COLO668 (cell line): ENCODE measurements at regions not wholly inside any gene's neighbourhood (a gene's known extent, or its start where the extent isn't known, plus 50 kb on each side); places are given as distances from the start of the nearest gene placed in this dataset.

ENCODE experiments used
- DNase-seq: peaks from one replicate; lab custom pipeline; 2025; ENCODE audit not compliant: unreplicated experiment; lab: John Stamatoyannopoulos, UW

DNA sequence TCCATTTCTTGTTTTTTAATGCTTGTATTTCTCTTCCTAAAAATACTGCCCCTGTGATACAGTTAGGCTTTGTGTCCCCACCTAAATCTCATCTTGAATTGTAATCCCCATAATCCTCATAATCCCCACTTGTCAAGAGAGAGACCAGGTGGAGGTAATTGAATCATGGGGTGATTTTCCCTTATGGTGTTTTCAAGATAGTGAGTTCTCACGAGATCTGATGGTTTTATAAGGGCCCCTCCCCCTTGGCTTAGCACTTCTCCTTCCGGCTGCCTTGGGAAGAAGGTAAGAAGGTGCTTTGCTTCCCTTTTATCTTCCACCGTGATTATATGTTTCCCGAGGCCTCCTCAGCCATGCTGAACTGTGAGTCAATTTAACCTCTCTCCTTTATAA lies 227.4 kb downstream of the MAN2A1 start:
- DNase-seq = no peak

DNA sequence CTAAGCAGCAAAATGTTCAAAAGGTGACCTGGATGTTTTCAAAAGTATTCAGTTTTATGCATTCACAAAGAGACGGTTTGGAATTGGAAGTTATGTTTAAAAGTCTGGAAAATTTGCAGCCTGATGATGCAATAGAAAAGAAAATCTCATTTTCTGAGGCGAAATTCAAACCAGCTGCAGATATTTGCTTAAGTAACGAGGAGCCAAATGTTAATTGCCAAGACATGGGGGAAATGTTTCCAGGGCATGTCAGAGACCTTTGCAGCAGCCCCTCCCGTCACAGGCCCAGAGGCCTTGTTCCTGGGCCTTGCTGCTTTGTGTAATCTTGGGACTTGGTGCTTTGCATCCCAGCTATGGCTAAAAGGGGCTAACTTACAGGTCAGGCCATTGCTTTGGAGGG lies 228.2 kb downstream of the MAN2A1 start:
- no peak for DNase-seq

DNA sequence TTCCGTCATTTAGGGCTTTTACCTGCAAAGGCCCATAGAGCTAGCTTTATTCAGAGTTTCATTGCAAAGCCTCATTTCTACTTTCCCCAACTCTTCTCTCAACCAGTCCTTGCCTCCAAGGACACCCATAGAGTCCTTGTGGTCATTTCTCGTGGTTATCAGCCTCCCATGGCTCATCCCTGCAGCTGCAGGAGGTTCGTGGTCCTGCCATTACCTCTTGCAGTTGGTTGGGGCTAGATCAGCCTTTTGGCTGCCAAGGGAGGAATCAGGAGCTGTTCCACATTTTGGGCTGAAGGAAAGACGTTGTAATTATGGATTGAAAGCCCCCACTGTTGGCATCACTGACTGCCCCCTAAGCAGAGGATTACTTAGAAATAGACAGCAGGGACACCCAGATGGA lies 231.0 kb downstream of the MAN2A1 start:
- DNase-seq = no peak

DNA sequence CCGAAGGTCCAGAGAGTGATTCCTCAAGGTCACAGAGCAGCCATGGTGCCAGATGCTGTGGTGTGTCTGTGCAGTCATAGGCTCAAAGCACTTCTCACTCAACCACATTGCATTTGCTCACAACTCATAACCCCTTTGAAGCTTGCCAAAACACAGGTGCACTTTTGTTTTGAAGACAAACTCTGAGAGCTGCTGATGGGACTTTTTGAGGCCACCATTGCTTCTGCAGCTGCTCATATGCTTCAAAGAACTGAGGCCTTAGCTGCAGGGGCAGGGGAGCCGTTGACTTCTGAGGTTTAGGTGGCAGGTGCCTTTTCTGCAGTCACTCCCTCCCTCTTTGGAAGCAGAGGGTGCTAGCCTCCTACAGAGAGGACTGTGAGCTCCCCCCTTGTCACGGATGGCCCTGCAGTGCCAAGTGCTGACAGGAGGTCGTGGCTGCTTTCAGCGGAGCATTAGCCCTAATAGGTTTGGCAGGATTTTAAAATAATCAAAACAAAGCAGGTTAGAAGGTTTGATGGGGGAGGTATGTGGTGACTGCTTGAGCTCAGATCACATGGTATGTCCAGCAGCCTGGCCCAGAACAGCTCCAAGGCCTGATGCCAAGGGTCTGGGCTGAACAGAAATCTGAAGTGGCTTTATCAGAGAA lies 232.1 kb downstream of the MAN2A1 start:
- DNase-seq = no peak

DNA sequence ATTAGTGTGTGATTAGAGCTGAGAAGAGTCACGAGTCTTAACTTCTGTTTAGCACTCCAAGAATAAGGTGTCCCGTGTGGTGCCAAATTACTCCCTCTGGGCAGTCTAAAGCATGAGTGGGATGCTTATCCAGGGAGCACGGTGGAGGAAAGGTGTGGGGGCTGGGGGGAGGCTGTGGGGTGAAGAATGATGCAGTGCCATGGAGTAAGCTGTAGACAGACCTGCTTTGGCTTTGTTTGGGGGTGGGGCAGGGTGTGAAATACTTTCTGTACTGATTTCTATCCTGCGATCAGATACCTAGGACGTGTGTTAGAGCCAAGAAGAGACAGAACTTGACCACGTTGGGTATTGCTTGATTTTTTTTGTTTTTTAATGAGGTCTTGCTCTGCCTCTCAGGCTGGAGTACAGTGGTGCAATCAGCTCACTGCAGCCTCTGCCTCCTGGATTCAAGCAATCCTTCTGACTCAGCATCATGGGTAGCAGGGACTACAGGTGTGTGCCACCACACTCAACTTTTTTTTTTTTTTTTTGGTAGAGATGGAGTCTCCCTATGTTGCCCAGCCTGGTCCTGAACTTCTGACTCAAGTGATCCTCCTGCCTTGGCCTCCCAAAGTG lies 232.8 kb downstream of the MAN2A1 start:
- DNase-seq = no peak

DNA sequence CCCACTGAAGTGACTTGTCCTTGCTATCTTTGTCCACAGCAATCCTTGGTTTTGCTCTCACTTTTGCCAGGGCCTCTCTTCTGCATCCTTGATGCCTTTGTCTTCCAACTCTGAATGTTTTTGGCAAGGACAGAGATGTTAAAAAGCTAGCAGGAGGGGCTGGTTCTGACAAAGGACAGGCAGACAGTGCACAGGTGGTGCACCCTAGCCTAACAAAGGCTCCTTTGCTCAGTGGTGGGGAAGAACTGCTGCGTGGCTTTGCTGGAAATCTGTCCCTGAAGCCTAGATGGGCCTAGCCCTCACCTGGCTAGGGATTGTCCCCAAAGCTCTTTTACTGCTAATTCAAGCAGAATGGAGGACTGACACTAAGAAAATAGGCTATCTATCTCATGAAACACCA lies 233.5 kb downstream of the MAN2A1 start:
- no peak for DNase-seq

DNA sequence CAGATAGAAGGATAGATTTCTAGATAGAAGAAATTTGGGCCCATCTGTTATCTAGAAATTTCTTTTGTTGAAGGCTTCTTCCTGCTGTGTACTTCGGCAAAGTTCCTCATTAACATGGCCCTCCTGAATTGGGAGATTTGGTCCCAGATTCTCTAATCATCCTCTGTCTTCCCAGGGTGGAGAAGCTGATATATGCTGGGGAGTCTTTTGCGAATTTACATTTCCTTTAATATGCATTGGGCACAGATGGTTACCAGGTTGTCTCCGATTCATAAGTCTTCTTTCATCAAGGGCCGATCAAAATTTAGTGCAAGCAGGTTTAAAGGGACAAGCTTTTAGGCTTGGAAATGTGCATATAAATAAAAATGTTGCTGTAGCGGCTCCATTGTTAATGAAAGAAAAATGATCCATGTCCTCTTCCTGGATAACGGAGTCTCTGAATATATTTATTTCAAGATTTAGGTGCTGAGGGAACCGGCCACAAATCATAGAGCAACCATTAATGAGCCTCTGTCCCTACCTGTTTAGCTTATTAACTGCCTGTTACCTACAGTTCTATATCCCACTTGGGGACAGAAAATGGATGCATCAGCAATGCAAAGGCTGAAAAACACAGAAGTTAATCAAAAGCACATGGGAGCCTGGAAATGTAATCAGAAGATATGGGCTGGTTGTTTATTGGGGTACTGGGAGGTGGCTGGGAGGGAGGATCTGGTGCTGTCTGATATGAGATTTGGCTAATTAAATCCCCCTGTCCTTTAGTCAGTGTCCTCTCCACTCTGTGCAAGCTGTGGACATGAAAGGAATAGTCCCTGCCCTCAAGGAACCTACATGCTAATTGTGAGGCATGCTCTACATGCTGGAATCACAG lies 234.7 kb downstream of the MAN2A1 start:
- DNase-seq = no peak

DNA sequence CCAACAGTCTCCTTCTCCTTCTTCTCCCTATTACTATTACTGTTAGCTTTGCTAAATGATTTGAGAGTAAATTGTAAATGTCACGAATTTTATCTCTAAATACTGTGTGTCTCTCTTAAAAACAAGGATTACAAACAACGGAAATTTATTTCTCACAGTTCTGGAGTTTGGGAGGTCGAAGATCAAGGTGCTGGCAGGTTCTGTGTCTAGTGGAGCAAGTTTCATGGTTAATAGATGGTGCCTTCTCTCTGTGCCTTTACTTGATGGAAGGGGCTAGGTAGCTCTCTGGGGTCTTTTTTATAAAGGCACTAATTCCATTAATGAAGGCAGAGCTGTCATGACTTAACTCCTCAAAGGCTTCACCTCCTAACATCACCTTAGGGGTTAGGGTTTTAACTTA lies 237.9 kb downstream of the MAN2A1 start:
- DNase-seq = no peak

DNA sequence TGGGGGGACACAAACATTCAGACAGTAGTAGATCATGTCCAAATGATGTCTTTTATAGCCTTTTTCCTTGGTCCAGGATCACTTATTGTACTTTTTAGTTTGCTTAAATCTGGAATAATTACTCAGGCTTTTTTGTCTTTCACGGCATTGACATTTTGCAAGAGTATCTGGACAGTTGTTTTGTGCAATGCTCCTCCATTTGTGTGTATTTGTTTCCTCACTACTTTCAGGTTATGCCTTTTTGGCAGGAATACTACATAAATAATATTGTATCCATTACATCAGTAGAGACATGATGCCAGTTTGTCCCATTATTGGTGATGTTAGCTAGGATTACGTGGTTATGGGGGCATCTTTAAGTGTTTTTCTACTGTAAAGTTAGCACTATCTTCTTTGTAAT lies 238.3 kb downstream of the MAN2A1 start:
- DNase-seq = no peak

DNA sequence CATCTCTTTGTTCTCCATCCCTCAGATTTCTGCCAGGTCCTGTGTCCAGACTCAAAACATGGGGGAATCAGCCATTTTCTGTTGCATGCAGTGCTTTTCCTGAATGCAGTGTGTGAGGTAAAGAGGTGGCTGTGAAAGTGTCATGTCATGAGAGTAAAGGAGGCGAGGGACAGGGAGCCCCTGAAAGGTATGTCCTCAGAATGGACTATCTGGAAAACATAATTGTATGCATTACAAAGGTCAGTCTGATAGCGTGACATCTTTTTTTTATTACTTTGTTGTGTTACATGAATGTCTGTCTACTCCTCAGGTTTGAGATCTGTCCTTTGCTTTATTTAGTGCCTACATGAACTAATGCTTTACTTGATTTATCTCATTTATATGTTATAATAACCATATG lies 239.1 kb downstream of the MAN2A1 start:
- DNase-seq = no peak

DNA sequence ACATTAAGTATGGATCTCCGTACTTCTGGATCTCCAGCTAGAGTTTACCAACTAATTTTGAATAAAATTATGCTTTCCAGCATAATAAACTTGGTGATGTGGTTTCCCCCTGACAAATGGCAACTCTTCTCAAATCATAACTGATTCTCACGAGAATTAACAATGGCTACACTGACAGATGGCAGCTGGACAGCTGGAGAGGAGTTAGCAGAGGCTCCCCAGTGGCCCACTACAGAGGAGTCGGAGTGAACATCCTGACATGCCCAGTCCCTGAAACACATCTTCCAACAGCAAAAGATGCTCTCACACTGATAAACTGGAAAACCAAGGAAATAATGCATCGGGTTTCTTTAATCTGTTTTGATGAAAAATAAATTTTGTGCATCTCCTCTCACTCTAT lies 239.6 kb downstream of the MAN2A1 start:
- no peak for DNase-seq

DNA sequence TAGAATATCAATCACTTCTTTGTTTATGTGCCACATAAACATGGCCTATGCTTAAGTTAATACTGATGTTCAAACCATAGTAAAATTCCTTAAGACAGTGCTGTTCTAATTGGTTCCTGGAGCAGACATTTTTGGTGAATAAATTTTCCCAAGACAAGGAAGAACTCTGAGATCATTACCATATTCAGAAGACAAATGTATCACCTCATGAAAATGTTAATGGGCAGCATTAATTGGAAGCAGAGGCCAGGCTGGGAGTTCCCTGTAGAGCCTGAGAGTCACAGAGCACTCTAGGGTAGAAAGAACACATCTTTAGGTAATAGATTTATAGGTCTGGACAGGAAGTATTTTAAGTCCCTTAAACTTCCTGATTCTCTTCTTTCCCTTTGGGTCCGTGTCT lies 240.2 kb downstream of the MAN2A1 start:
- no peak for DNase-seq

DNA sequence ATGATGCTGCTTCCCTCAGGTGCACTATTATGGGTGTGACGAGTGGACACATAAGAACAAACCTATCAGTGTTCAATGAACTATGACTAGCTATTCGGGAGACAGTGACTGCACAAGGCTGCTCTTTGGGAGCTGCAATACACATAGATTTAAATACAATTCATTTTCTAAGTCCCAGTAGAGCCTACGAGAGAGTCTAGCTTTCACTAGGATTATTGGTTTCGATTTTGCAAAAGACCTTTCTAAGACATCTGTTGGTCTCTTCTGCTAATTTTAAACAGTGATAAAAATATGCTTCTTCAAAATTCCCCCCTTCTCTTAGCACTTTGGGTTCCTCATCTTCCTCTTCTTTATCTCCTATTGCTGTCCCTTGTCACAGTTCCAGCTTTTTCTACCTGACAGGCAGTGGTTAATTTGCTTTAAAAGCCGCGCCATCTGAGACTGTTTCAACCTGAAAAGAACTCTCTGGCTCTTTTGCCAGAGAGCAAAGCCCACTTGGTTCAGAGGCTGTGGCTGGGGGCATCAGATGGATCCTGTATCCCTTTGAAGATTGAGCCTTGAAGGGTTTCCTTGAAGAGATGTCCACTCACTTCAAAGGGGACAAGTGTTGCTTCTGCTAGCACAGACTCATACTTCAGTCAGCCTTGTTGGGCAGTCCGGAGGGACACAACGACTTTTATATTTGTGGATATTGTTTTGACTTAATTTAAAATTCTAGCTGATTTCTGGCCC lies 241.5 kb downstream of the MAN2A1 start:
- DNase-seq = no peak

DNA sequence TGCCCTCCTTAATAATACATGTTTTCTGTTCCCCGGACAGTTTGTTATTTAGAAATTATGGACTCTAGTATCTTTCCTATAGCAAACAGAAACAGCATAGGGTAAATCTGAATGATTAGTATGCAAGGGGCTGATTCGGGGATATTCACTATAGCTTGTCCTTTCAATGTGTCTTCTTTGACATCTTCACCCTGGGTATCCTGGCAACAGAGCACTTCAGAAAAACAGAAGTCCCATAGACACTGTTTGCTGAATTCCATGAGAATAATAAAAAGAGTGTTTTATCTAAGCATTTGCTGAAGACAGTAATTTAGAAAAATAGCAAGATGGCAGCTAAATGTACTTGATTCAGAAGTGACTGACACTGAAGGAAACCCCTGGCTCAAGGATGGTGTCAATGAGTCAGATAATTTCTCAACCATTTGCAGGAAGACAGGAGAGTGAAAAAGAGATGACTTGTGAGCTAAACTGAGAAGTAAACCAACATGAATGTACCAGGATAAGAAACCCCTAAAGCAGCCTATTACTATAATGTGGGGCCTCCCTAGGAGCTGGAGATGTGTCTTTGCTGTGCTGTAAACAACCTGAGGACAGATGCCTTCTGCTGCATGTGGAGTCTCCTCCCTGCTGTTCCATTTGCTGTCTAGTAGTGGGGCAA lies 246.2 kb downstream of the MAN2A1 start:
- no peak for DNase-seq

DNA sequence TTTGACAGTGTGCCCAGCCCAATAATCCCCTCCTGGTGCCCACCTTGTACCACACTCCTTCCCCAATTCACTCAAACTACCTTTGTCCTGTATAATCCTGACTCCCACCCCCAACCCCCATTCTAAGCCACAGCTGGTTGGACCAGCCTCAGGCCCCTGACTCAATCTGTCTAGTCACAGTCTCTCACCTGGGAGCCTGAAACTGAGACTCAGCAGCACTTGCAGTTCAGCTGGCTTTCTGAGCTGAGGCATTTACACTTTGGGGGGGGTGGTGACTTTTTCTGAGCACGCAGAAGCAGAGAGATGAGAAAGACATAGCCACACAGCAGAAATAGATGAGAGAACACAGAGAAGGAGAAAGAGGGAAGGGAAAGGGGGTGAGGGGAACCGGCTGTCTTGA lies 247.3 kb downstream of the MAN2A1 start:
- no peak for DNase-seq

DNA sequence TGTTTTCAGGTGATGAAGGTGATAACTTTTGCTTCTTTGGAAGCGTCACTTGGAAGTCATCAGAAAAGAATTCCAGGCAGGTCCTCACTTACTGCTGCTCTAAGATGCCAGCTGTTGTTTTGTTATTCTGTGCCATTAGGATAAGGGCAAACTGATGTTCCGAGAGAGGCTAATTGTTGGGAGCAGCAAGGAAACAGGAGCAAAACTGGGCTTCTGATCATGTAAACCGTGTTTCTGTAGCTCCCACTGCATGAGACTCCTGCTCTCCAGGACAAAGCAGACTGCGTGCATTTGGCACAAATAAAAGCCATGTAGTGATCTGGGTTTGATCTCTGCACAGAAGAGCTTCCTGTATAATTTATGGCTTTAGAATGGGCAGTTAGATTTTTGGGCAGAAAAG lies 248.2 kb downstream of the MAN2A1 start:
- no peak for DNase-seq

DNA sequence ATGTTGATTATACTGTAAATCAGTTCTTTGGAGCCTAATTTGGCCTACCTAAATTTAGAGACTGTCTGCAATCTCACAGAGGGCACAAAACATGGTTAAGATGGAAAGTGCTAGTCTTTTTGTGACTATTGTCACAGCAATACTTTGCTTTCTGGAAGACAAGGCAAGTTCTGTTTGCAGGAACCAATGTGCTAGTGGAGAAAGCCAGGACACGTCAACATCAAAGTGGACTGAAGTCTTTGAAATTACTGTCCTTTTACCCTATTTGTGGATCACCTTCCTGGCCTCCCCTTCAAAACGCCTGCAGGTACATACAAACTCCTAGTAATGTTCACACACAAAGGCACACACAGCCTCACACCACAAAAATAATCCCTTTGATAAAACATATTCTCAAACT lies 248.7 kb downstream of the MAN2A1 start:
- no peak for DNase-seq

DNA sequence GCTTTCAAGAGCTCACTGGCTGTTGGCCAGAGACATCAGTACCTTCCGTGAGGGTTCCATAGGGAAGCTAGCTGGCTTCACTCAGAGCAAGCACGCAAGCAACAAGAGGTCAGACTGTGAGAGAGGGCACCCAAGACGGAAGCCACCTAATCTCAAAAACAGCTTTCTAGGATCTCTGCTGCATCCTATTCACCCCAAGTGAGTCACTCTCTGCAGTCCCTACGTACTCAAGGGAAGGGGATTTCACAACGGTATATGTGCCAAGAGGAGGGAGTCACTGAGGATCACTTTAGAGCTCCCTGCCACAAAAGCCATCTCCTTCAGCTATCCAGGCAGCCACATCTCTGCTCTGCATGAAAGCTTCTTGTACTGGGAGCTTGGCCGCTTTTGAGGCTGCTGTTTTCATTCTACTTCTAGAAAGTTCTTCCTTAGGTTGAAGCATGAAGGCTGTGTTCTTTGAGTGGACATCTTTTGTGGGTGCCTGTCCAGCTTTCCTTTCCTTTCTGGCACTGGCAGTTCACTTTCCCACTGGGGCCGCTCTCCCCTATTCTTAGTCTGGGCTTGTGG lies 249.5 kb downstream of the MAN2A1 start:
- no peak for DNase-seq

DNA sequence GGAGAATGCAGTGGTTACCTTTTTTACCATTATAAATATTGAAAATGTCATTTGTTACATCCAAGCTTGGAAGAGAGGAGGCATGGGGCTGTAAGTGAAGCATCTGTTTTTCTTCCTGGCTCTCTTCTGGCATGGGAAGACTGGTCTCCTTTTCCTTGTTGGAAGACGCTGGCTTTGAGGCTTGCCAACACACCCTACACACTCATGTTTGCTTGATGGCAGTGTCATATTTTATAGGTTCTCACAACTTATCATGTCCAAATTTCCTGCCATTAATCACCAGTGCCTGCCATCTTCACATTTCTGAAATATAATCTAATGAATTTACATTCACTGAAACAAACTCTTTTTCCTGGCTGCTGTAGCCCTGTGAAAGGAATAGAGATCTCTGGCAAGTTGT lies 252.9 kb downstream of the MAN2A1 start:
- no peak for DNase-seq

DNA sequence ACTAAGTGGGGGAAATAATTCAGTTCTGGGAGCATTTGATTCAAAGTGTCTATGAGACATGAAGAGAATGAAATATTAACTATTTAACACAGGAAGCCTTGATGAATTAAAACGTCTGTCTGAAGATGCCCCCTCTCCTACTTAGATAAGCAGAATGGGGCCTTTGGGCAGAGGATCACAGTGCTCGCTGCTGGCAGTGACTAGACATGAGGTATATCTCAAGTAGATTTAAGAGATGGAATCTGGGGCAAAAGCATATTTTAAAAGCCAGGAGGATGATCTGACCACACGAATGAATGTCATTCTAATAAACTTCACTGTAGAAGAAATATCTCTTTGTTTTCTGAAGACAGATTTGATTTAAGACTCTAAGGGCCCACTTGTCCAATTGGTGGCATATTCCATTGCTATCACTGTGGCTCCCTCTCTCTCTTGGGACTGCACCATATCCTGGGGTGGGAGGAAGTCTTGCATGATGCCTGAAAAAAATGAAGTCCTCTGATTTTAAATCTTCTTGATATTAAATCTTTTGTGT lies 254.0 kb downstream of the MAN2A1 start:
- DNase-seq = no peak

DNA sequence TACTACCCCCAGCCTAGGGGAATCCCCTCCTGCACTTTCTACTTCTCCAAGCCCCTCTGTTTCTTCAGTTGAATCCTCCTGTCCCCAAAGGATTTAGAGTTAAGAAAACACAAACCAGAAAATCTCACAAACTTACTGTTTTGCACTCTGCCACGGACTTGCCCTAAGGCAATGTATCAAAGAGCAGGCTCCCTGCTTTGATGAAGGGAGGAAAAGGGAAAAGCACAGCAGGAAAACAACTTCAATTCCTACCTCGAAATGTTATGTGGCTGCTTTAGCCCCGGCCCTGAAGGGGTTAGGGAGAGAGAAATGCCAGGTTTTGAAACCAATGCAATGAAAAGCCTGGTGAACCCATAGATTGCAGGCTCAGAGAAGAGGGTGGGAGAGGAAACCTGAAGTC lies 254.7 kb downstream of the MAN2A1 start:
- DNase-seq = no peak
